HG02798 (cell line): ENCODE measurements at regions not wholly inside any gene's neighbourhood (a gene's known extent, or its start where the extent isn't known, plus 50 kb on each side); places are given as distances from the start of the nearest gene placed in this dataset.
"Not testable (repeated sequence)": the region's sequence is repeated elsewhere in the genome, so short reads cannot be mapped to it uniquely, and the experiment has no call there.

ENCODE experiments used
- ATAC-seq: cut with Tn5 transposase; IDR thresholded peaks from one replicate; pipeline ENCODE4 v1.9.1; 2021; ENCODE audit warnings: mild to moderate bottlenecking; ENCODE audit not compliant: unreplicated experiment, poor library complexity

GRCh38 chr2:175624211-175624761 is 377.8 kb downstream of the LNPK start:
- ATAC-seq: no peak

- no peak for ATAC-seq
Measured at GRCh38 chr2:175621821-175622220, 380.2 kb downstream of the LNPK start.

GRCh38 chr2:175620106-175620505 is 382.0 kb downstream of the LNPK start:
- ATAC-seq: no peak

- no peak for ATAC-seq
Measured at GRCh38 chr2:175619179-175620045, 382.7 kb downstream of the LNPK start.

GRCh38 chr2:175612280-175612679 is 389.8 kb downstream of the LNPK start:
- no peak for ATAC-seq

- ATAC-seq: no peak
Measured at GRCh38 chr2:175606010-175606841, 395.8 kb downstream of the LNPK start.

- no peak for ATAC-seq
Measured at GRCh38 chr2:175605640-175606009, 396.4 kb downstream of the LNPK start.

GRCh38 chr2:175601969-175602368 is 400.1 kb downstream of the LNPK start:
- no peak for ATAC-seq

- ATAC-seq: no peak
Measured at GRCh38 chr2:175599966-175600831, 401.9 kb downstream of the LNPK start.

GRCh38 chr2:175597286-175597685 is 404.8 kb downstream of the LNPK start:
- ATAC-seq: no peak

- no peak for ATAC-seq
Measured at GRCh38 chr2:175595139-175595538, 406.9 kb downstream of the LNPK start.

- not testable (repeated sequence) for ATAC-seq
Measured at GRCh38 chr2:175593686-175594525, 408.2 kb downstream of the LNPK start.

GRCh38 chr2:175588213-175588612 is 406.7 kb upstream of the ATP5MC3 start:
- ATAC-seq: not testable (repeated sequence)

- no peak for ATAC-seq
Measured at GRCh38 chr2:175585496-175585895, 404.0 kb upstream of the ATP5MC3 start.

- no peak for ATAC-seq
Measured at GRCh38 chr2:175580652-175581051, 399.1 kb upstream of the ATP5MC3 start.

GRCh38 chr2:175579646-175580045 is 398.1 kb upstream of the ATP5MC3 start:
- ATAC-seq: no peak

- no peak for ATAC-seq
Measured at GRCh38 chr2:175577368-175577970, 396.0 kb upstream of the ATP5MC3 start.

- ATAC-seq: no peak
Measured at GRCh38 chr2:175576875-175577274, 395.4 kb upstream of the ATP5MC3 start.

- ATAC-seq: no peak
Measured at GRCh38 chr2:175576270-175576669, 394.8 kb upstream of the ATP5MC3 start.
